PFSK-1 (cell line): ENCODE measurements at regions not wholly inside any gene's neighbourhood (a gene's known extent, or its start where the extent isn't known, plus 50 kb on each side); places are given as distances from the start of the nearest gene placed in this dataset.

Experiments
- POLR2AphosphoS5 ChIP-seq: IDR thresholded peaks from 2 replicates; pipeline ENCODE4 v1.6.1; 2012; ENCODE audit warnings: low read depth, mild to moderate bottlenecking, control low read depth, low read length, moderate library complexity
- REST ChIP-seq, 2 experiments: IDR thresholded peaks; 2 replicates each; pipeline versions ENCODE4 v1.6.1 to v1.8.0; 2011 to 2012; ENCODE audit warnings: low read depth in 2 of 2, low read length in 2 of 2, control low read depth in 1 of 2, inconsistent platforms in 1 of 2, mild to moderate bottlenecking in 1 of 2, moderate library complexity in 1 of 2; ENCODE audit not compliant: insufficient read depth in 1 of 2
- TAF1 ChIP-seq: IDR thresholded peaks from 2 replicates; pipeline ENCODE4 v1.6.1; 2012; ENCODE audit warnings: low read length, control low read depth, borderline replicate concordance; ENCODE audit not compliant: insufficient read depth

GRCh38 chr1:68339505-68339904 lies 107.2 kb upstream of the WLS start:
- TF ChIP-seq TAF1 (no peak), POLR2AphosphoS5 (no peak), REST (IDR thresholded peaks at IDR 0.05; ENCODE audit: insufficient read depth in 1 of 2, low read depth in 2 of 2, low read length in 2 of 2) (no peak)
